GM12891 (cell line): ENCODE measurements at regions not wholly inside any gene's neighbourhood (a gene's known extent, or its start where the extent isn't known, plus 50 kb on each side); places are given as distances from the start of the nearest gene placed in this dataset.

Experiments
- POLR2A ChIP-seq: IDR thresholded peaks from 2 replicates; pipeline ENCODE4 v1.6.1; 2011; ENCODE audit warnings: low read depth, low read length, control low read depth
- POLR2AphosphoS5 ChIP-seq: IDR thresholded peaks from 2 replicates; pipeline ENCODE4 v1.6.1; 2011; ENCODE audit warnings: low read depth, low read length, control low read depth
- SPI1 ChIP-seq: IDR thresholded peaks from 2 replicates; pipeline ENCODE4 v1.6.1; 2011; ENCODE audit warnings: low read depth, low read length, control low read depth
- TAF1 ChIP-seq: IDR thresholded peaks from 2 replicates; pipeline ENCODE4 v1.6.1; 2011; ENCODE audit warnings: low read depth, low read length, control low read depth

DNA sequence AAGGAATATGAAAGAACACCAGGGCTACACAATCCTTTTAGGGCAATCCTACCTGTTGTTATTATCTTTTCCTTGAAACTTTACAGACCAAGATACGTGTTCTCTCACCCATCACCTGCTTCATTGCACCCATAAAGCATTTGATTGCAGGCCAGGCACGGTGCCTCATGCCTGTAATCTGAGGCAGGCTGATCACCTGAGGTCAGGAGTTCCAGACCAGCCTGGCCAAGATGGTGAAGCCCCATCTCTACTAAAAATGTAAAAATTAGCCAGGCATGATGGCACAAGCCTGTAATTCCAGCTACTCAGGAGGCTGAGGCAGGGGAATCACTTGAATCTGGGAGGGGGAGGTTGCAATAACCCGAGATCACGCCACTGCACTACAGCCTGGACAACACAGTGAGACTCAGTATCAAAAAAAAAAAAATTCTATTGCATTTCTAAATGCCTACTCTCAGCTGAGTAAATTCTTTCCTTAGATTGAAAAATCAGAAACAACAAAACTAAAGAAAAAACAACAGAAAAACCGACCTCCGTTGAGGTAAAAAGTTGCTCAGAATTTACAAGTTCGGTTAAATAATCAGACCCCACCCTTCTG, 183.7 kb upstream of the TMEM132C start:
- TF ChIP-seq POLR2AphosphoS5 = no peak
- no peak for TF ChIP-seq POLR2A
- TF ChIP-seq SPI1 = no peak
- TF ChIP-seq TAF1 = no peak
